ENCODE measurements at regions not wholly inside any gene's neighbourhood (a gene's known extent, or its start where the extent isn't known, plus 50 kb on each side); places are given as distances from the start of the nearest gene placed in this dataset.

DNA sequence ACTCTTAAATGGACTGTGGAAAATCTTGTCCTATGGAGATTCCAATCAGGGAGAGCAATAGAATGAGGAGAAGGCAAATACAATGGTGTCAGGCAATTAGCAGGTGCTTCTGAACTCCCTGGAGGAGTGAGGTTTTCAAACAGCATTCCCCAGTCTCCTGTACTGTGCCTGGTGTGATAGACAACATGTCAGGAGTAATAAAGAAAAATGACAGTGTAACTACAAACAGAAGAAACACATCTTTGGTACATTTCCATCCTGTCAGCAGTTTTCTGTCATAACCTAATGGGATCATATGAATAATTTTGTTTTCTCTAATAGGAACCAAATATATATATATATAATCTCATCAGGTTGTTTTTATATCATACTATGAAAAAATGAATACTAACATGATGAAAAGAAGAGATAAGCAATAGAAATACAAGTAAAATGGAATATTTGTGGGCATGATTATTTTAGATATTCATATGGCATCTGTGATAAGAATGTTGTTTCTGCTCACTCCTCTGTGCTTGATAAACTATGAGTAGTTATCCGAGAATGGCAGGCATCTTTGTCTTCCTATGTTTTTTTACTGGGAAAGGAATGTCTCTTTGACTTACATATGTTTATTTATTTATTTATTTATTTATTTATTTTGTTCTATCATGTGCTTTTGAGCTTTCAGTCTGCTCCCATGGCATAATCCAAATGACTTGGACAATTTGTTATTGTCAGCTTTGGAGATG lies 441.7 kb downstream of the TXNL1 start:
- FAIRE-seq = no peak
- TF ChIP-seq TAF1 (IDR thresholded peaks at IDR 0.05; ENCODE audit: low read depth, low read length) = no peak
- TF ChIP-seq PAX5 (IDR thresholded peaks at IDR 0.05; ENCODE audit: insufficient read depth, low read length, severe bottlenecking) = no peak
- no peak for TF ChIP-seq POLR2AphosphoS5 (IDR thresholded peaks at IDR 0.05; ENCODE audit: low read depth, low read length)
- TF ChIP-seq POLR2A (IDR thresholded peaks at IDR 0.05; ENCODE audit: low read depth, low read length) = no peak
- TF ChIP-seq SPI1 (IDR thresholded peaks at IDR 0.05; ENCODE audit: low read depth, low read length) = no peak
- TF ChIP-seq POU2F2 (IDR thresholded peaks at IDR 0.05; ENCODE audit: low read depth, low read length) = no peak

DNA sequence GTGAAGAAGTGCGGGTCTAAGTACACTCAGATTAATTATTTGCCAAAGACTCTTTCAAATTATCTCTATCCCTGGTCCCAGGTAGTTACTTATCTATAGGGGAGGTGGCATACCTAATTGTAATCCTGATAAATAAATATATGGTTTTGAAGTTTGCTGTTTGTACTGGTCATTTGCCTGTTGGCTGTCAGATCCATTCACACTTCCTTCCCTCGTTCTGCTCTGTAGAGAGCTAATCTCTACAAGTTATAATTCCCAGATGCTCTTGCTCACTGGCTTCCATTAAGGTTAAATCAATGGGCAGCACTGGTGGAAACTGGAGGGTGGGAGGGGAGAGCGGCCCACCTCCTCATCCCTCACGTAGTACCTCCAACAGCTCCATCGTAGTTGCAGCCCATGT lies 447.1 kb downstream of the TXNL1 start:
- no peak for FAIRE-seq
- DNase-seq (ENCODE audit: insufficient read length, low spot score) = no peak
- TF ChIP-seq POU2F2 (IDR thresholded peaks at IDR 0.05; ENCODE audit: low read depth, low read length) = no peak
- no peak for TF ChIP-seq POLR2A (IDR thresholded peaks at IDR 0.05; ENCODE audit: low read depth, low read length)
- TF ChIP-seq SPI1 (IDR thresholded peaks at IDR 0.05; ENCODE audit: low read depth, low read length) = no peak
- no peak for TF ChIP-seq TAF1 (IDR thresholded peaks at IDR 0.05; ENCODE audit: low read depth, low read length)
- no peak for TF ChIP-seq PAX5 (IDR thresholded peaks at IDR 0.05; ENCODE audit: insufficient read depth, low read length, severe bottlenecking)
- no peak for TF ChIP-seq POLR2AphosphoS5 (IDR thresholded peaks at IDR 0.05; ENCODE audit: low read depth, low read length)

More for the DNA sequence above, 441.7 kb downstream of the TXNL1 start:
- DNase-seq (ENCODE audit: insufficient read length, low spot score) = no peak

GRCh38 chr18:56189615-56190014 lies 448.8 kb downstream of the TXNL1 start:
- no peak for FAIRE-seq
- TF ChIP-seq POLR2AphosphoS5 (IDR thresholded peaks at IDR 0.05; ENCODE audit: low read depth, low read length) = no peak
- TF ChIP-seq TAF1 (IDR thresholded peaks at IDR 0.05; ENCODE audit: low read depth, low read length) = no peak
- TF ChIP-seq SPI1 (IDR thresholded peaks at IDR 0.05; ENCODE audit: low read depth, low read length) = no peak
- no peak for TF ChIP-seq POLR2A (IDR thresholded peaks at IDR 0.05; ENCODE audit: low read depth, low read length)
- no peak for TF ChIP-seq PAX5 (IDR thresholded peaks at IDR 0.05; ENCODE audit: insufficient read depth, low read length, severe bottlenecking)
- no peak for TF ChIP-seq POU2F2 (IDR thresholded peaks at IDR 0.05; ENCODE audit: low read depth, low read length)

GRCh38 chr18:56188529-56189275 lies 449.7 kb downstream of the TXNL1 start:
- TF ChIP-seq POU2F2 (IDR thresholded peaks at IDR 0.05; ENCODE audit: low read depth, low read length) (no peak), POLR2A (IDR thresholded peaks at IDR 0.05; ENCODE audit: low read depth, low read length) (no peak), SPI1 (IDR thresholded peaks at IDR 0.05; ENCODE audit: low read depth, low read length) (no peak), PAX5 (IDR thresholded peaks at IDR 0.05; ENCODE audit: insufficient read depth, low read length, severe bottlenecking) (no peak), POLR2AphosphoS5 (IDR thresholded peaks at IDR 0.05; ENCODE audit: low read depth, low read length) (no peak), TAF1 (IDR thresholded peaks at IDR 0.05; ENCODE audit: low read depth, low read length) (no peak)
- DNase-seq (ENCODE audit: insufficient read length, low spot score) (no peak), FAIRE-seq (peak; percentile 28)

More at GRCh38 chr18:56189615-56190014, 448.8 kb downstream of the TXNL1 start:
- DNase-seq (ENCODE audit: insufficient read length, low spot score) = no peak

DNA sequence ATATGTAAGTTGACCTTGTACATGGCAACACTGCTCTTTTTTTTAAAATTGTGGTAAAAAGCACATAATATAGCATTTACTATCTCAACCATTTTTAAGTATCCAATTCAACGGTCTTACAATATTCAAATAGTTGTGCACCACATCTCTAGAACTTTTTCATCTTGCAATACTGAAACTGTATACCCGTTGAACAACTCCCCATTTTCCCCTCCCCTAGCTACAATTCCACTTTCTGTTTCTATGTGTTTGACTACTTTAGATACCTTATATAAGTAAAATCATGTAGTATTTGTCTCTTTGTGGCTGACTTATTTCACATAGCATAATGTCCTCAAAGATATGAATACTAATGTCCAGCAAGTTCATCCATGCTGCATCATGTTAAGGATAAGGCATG lies 452.1 kb downstream of the TXNL1 start:
- TF ChIP-seq POU2F2 (IDR thresholded peaks at IDR 0.05; ENCODE audit: low read depth, low read length) (no peak), POLR2AphosphoS5 (IDR thresholded peaks at IDR 0.05; ENCODE audit: low read depth, low read length) (no peak), POLR2A (IDR thresholded peaks at IDR 0.05; ENCODE audit: low read depth, low read length) (no peak), TAF1 (IDR thresholded peaks at IDR 0.05; ENCODE audit: low read depth, low read length) (no peak), SPI1 (IDR thresholded peaks at IDR 0.05; ENCODE audit: low read depth, low read length) (no peak), PAX5 (IDR thresholded peaks at IDR 0.05; ENCODE audit: insufficient read depth, low read length, severe bottlenecking) (no peak)
- no peak for DNase-seq (ENCODE audit: insufficient read length, low spot score)
- FAIRE-seq = no peak

- no peak for TF ChIP-seq PAX5 (IDR thresholded peaks at IDR 0.05; ENCODE audit: insufficient read depth, low read length, severe bottlenecking)
- TF ChIP-seq POU2F2 (IDR thresholded peaks at IDR 0.05; ENCODE audit: low read depth, low read length) = no peak
These were observed 453.3 kb downstream of the TXNL1 start for GRCh38 chr18:56185126-56185525.

DNA sequence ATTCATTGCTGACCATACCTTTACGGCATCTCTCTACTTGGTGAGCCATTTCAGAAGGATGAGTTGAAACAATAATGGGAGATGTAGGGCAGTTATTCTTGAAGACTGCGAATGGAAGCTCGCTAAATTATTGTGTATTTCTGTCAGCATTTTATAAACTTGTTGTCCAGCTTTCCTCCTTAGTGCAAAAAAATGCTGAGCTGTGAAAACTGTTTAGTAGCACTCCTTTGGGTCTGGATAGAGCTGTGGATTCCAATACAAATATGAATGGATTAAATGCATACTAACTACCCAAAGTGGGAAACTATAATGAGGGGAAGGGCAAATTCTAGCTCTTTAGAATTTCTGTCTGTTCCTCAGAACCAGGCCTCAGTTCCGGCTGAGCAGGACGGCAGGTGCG lies 461.6 kb downstream of the TXNL1 start:
- no peak for TF ChIP-seq TAF1 (IDR thresholded peaks at IDR 0.05; ENCODE audit: low read depth, low read length)
- no peak for TF ChIP-seq PAX5 (IDR thresholded peaks at IDR 0.05; ENCODE audit: insufficient read depth, low read length, severe bottlenecking)
- no peak for TF ChIP-seq POLR2A (IDR thresholded peaks at IDR 0.05; ENCODE audit: low read depth, low read length)
- TF ChIP-seq POLR2AphosphoS5 (IDR thresholded peaks at IDR 0.05; ENCODE audit: low read depth, low read length) = no peak
- TF ChIP-seq POU2F2 (IDR thresholded peaks at IDR 0.05; ENCODE audit: low read depth, low read length) = no peak
- TF ChIP-seq SPI1 (IDR thresholded peaks at IDR 0.05; ENCODE audit: low read depth, low read length) = no peak
- no peak for FAIRE-seq

More at GRCh38 chr18:56185126-56185525, 453.3 kb downstream of the TXNL1 start:
- no peak for FAIRE-seq
- DNase-seq (ENCODE audit: insufficient read length, low spot score) = no peak

GRCh38 chr18:56175330-56176001 lies 462.9 kb downstream of the TXNL1 start:
- no peak for DNase-seq (ENCODE audit: insufficient read length, low spot score)
- FAIRE-seq = no peak
- TF ChIP-seq POU2F2 (IDR thresholded peaks at IDR 0.05; ENCODE audit: low read depth, low read length) (no peak), TAF1 (IDR thresholded peaks at IDR 0.05; ENCODE audit: low read depth, low read length) (no peak), PAX5 (IDR thresholded peaks at IDR 0.05; ENCODE audit: insufficient read depth, low read length, severe bottlenecking) (no peak), POLR2AphosphoS5 (IDR thresholded peaks at IDR 0.05; ENCODE audit: low read depth, low read length) (no peak), POLR2A (IDR thresholded peaks at IDR 0.05; ENCODE audit: low read depth, low read length) (no peak), SPI1 (IDR thresholded peaks at IDR 0.05; ENCODE audit: low read depth, low read length) (no peak)

More for the DNA sequence above, 461.6 kb downstream of the TXNL1 start:
- DNase-seq (ENCODE audit: insufficient read length, low spot score) = no peak

All from GM12891 (cell line).